ENCODE measurements at regions not wholly inside any gene's neighbourhood (a gene's known extent, or its start where the extent isn't known, plus 50 kb on each side); places are given as distances from the start of the nearest gene placed in this dataset.

DNA sequence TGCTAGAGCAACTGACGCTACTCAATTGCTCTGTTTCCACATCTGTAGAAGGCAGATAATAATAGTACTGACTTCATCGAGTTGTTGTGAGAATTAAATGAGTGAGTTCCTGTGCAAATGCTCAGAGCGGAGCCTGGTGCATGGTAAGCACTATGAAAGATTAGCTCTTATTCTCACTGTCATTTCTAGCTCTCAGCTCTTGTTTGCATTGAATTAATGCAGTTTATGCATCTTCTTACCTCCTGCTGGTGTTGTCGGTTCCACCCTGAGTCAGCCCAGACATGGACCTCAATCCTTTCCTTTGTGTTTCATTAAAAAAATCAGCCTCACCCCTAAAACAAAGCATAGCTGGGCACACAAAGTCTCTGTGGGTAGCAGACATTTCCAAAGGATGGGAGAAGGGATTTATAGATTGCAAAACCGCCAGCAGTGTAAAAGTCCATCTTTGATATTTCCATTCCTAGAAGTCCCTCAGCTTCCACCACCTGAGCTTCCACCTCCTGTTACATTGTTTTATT lies 254.4 kb upstream of the CSF3R start:
- Histone ChIP-seq H3K9ac (ENCODE audit: low read length) (no peak overlapping the region), H3K4me1 (ENCODE audit: low read length) (no peaks in the 10 kb centered on the region), H3K27me3 (replicated peaks; ENCODE audit: insufficient read depth, low read length) (peaks cover 97% of the 10 kb centered on the region), H3K4me3 (ENCODE audit: low read length) (no peak overlapping the region), H3K9me2 (replicated peaks; ENCODE audit: insufficient read depth, low read length) (no peaks in the 10 kb centered on the region), H3K36me3 (replicated peaks; ENCODE audit: insufficient read depth, low read length) (no peaks in the 10 kb centered on the region), H3K79me2 (ENCODE audit: low read length) (no peaks in the 10 kb centered on the region), H3F3A (ENCODE audit: insufficient read depth, low read length) (no peaks in the 10 kb centered on the region), H3K4me2 (ENCODE audit: low read depth, low read length) (no peak overlapping the region), H3K9me3 (replicated peaks; ENCODE audit: insufficient read depth, low read length) (no peaks in the 10 kb centered on the region), H3K27ac (ENCODE audit: low read length) (no peak overlapping the region), H4K20me1 (ENCODE audit: insufficient read depth, low read length) (no peaks in the 10 kb centered on the region), H2AFZ (ENCODE audit: low read length) (no peak overlapping the region)
- no peak for TF ChIP-seq EZH2 (optimal IDR thresholded peaks at IDR 0.05; ENCODE audit: low read depth, low read length)
- TF ChIP-seq CTCF (IDR thresholded peaks at IDR 0.05; ENCODE audit: low read length), result no peak
- no peak for TF ChIP-seq EZH2phosphoT487 (IDR thresholded peaks at IDR 0.05; ENCODE audit: low read length)
- no peak for DNase-seq

DNA sequence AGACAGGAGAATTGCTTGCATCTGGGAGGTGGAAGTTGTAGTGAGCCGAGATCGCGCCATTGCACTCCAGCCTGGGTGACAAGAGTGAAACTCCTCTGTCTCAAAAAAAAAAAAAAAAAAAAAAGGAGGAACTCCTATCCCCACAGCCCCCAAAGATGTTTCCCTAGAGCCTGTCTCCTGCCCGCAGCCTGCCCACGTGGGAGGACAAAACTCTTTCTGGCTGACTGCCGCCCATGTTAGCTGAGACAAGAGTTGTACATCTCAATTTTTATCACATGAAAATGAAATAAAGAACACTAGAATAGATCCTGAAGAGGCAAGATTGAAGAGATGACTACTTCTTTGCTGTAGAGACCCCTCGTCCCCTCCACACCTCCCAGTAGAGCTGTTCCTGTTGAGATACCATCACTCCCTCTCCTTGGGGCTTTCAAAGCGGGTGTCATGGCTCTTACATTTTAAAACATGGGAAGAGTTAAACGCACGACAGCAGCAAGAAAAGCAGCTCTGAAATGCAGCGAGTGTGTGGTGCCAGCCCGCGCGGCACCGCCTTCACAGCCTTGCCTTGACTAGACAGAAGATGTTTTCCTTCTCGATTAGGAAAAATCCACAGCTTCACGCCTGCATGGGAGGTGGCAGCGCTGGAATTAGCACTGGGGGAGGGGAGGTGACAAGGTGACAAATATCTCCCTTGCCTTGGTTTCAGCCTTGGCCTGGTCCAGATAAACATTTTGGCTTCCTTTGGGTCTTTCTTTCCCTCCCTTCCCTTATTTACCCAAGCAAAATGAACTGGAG lies 253.4 kb upstream of the CSF3R start:
- Histone ChIP-seq H3K9ac (ENCODE audit: low read length) (no peak overlapping the region), H3K4me2 (ENCODE audit: low read depth, low read length) (no peak overlapping the region), H3K36me3 (replicated peaks; ENCODE audit: insufficient read depth, low read length) (no peaks in the 10 kb centered on the region), H3K4me3 (ENCODE audit: low read length) (no peak overlapping the region), H3K27ac (ENCODE audit: low read length) (no peak overlapping the region), H3K79me2 (ENCODE audit: low read length) (no peaks in the 10 kb centered on the region), H3K4me1 (ENCODE audit: low read length) (no peaks in the 10 kb centered on the region), H2AFZ (ENCODE audit: low read length) (no peak overlapping the region), H3K9me3 (replicated peaks; ENCODE audit: insufficient read depth, low read length) (no peaks in the 10 kb centered on the region), H4K20me1 (ENCODE audit: insufficient read depth, low read length) (no peaks in the 10 kb centered on the region), H3F3A (ENCODE audit: insufficient read depth, low read length) (no peaks in the 10 kb centered on the region), H3K9me2 (replicated peaks; ENCODE audit: insufficient read depth, low read length) (no peaks in the 10 kb centered on the region), H3K27me3 (replicated peaks; ENCODE audit: insufficient read depth, low read length) (peaks cover 88% of the 10 kb centered on the region)
- TF ChIP-seq EZH2phosphoT487 (IDR thresholded peaks at IDR 0.05; ENCODE audit: low read length), result no peak
- TF ChIP-seq CTCF (IDR thresholded peaks at IDR 0.05; ENCODE audit: low read length), result no peak
- TF ChIP-seq EZH2 (optimal IDR thresholded peaks at IDR 0.05; ENCODE audit: low read depth, low read length), result no peak
- no peak for DNase-seq

DNA sequence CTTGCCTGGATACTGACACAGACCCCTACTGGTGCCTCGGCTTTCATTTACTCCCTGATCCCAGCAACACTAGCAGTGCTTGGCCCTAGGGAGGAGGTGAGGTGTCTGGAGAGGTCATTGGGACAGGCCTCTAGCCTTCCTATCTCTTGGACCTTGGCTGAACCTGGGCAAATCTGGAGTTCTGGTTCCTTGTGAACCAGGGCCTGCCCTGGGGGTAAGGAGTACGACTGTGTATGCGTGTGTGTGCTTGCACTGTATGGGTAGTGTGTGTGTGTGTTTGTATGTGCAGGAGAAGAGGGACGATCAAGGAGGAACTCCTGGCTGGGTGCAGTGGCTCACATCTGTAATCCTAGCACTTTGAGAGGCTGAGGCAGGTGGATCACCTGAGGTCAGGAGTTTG lies 252.7 kb upstream of the CSF3R start:
- no peaks in the 10 kb centered on the region for H3K79me2 ChIP-seq (ENCODE audit: low read length)
- no peak overlapping the region for H3K4me2 ChIP-seq (ENCODE audit: low read depth, low read length)
- H3K9ac ChIP-seq (ENCODE audit: low read length), result no peak overlapping the region
- no peaks in the 10 kb centered on the region for H3K36me3 ChIP-seq (replicated peaks; ENCODE audit: insufficient read depth, low read length)
- H2AFZ ChIP-seq (ENCODE audit: low read length), result no peak overlapping the region
- no peak for TF ChIP-seq EZH2phosphoT487 (IDR thresholded peaks at IDR 0.05; ENCODE audit: low read length)
- TF ChIP-seq EZH2 (optimal IDR thresholded peaks at IDR 0.05; ENCODE audit: low read depth, low read length), result no peak
- no peak for TF ChIP-seq CTCF (IDR thresholded peaks at IDR 0.05; ENCODE audit: low read length)
- DNase-seq, result no peak
- no peaks in the 10 kb centered on the region for H4K20me1 ChIP-seq (ENCODE audit: insufficient read depth, low read length)
- H3K27me3 ChIP-seq (replicated peaks; ENCODE audit: insufficient read depth, low read length), result peaks cover 81% of the 10 kb centered on the region
- no peak overlapping the region for H3K27ac ChIP-seq (ENCODE audit: low read length)
- H3K9me3 ChIP-seq (replicated peaks; ENCODE audit: insufficient read depth, low read length), result no peaks in the 10 kb centered on the region
- no peaks in the 10 kb centered on the region for H3K4me1 ChIP-seq (ENCODE audit: low read length)
- H3K4me3 ChIP-seq (ENCODE audit: low read length), result no peak overlapping the region
- no peaks in the 10 kb centered on the region for H3K9me2 ChIP-seq (replicated peaks; ENCODE audit: insufficient read depth, low read length)
- H3F3A ChIP-seq (ENCODE audit: insufficient read depth, low read length), result no peaks in the 10 kb centered on the region
